GM19324 (cell line): ENCODE measurements at regions not wholly inside any gene's neighbourhood (a gene's known extent, or its start where the extent isn't known, plus 50 kb on each side); places are given as distances from the start of the nearest gene placed in this dataset.

Experiments
- ATAC-seq: cut with Tn5 transposase; IDR thresholded peaks from one replicate; pipeline ENCODE4 v1.9.1; 2021; ENCODE audit warnings: mild to moderate bottlenecking, moderate library complexity; ENCODE audit not compliant: unreplicated experiment, low FRiP score

- ATAC-seq, result peak; percentile 88
These were observed 73.2 kb upstream of the PDK4 start for GRCh38 chr7:95669513-95669912.

DNA sequence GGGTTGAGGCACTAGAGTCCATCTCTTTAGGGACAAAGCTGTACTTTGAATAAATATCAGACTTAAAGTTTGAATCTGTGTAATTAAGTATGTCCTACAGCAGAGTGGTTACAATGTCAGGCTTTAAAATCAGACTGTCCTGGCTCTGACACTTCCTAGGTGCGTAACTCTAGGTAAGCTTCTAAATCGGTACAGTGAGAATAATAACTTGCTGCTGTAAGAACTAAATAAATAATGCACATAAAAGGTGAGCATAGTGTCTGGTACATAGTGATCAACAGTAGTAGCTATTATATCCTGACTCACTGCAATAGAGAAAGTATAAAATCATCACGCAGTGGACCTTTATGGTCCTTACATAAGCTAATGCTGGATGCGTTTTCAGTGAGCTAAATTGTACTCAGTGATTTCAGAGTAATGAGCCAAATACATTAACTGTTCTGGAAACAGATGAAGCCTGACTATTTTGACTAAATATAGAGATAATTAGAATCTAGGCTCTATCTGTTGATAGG, 72.2 kb upstream of the PDK4 start:
- ATAC-seq, result no peak

DNA sequence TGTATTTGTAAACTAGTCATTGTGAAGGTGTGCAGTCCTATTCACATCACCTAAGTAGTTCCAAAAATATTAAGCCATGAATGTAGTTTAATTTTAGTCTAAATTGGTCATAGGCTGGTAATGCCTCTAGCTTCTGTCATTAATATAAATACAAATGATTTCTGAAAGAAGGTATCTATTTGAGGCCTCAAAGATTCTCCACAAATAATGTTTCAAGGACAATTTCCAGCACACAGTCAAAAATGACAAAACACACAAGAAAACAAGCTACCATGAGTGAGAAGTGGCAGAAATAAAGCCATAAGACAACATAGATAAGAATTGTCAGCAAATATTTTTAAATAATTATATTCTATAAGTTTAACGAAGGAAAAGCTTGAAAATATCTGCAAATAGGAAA, 66.7 kb upstream of the PDK4 start:
- no peak for ATAC-seq

DNA sequence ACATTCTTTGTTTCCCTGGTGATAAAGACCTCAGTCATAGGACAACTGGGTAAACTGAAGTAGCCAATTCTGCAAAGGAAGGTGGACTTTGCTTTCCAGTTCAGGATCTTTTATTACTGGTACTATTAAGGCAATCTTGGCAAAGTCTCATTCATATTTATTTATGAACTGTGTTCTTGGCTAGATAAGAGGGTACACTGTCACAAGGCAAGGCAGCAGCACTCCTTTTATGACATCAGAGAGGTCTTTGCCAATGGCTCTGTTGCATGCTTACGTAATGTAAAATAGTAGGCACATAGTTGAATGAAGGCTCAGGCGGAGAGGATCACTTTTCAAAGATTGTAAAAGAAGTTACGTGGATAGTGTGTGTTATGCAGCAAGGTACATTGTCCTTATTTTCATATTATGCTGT, 63.7 kb upstream of the PDK4 start:
- no peak for ATAC-seq

DNA sequence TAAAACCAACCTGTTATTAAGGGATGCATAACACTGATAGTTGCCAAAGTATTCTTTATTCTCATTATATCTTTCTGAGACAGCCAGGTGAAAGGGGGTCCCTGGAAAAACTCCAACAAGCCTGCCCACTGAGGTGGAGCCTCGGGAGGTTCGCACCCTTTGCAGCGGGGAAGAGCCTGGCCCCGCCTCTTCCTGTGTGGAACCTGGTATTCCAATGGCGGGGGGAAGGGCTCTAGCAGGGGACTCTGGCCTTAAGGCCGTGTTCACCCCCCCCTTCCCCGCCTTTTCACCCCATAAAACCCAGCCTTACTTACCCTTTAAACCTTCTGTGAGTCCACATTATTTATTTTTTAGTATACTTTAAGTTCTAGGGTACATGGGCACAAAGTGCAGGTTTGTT, 62.4 kb upstream of the PDK4 start:
- no peak for ATAC-seq

GRCh38 chr7:95649546-95649945, 53.2 kb upstream of the PDK4 start:
- ATAC-seq, result no peak

GRCh38 chr7:95646350-95646749, 50.0 kb upstream of the PDK4 start:
- ATAC-seq, result no peak
